DND-41 (cell line): ENCODE measurements at regions not wholly inside any gene's neighbourhood (a gene's known extent, or its start where the extent isn't known, plus 50 kb on each side); places are given as distances from the start of the nearest gene placed in this dataset.

Source experiments
- ATAC-seq: fragments of 200-7000 bp; cut with Tn5 transposase; 3 replicates; pipeline ENCODE4 v1.9.1; 2021; ENCODE audit warnings: low read depth; ENCODE audit not compliant: insufficient read depth
- DNase-seq: peaks from one replicate; pipeline ENCODE4 v3.0.0-alpha.2; 2020
- H2AFZ ChIP-seq: 2 replicates; pipeline ENCODE4 v1.6.0; 2012; ENCODE audit warnings: low read depth, low read length
- H3K27ac ChIP-seq: 2 replicates; pipeline ENCODE4 v1.5.1; 2012; ENCODE audit warnings: low read length, inconsistent platforms
- H3K27me3 ChIP-seq: fragments of 200-600 bp; sonication (generic); 2 replicates; pipeline ENCODE4 v1.6.0; 2012; ENCODE audit warnings: low read length, mild to moderate bottlenecking, inconsistent platforms; ENCODE audit not compliant: insufficient read depth, poor library complexity
- H3K36me3 ChIP-seq: 2 replicates; pipeline ENCODE4 v1.5.1; 2012; ENCODE audit warnings: low read length, inconsistent platforms; ENCODE audit not compliant: insufficient read depth
- H3K4me1 ChIP-seq: 2 replicates; pipeline ENCODE4 v1.5.1; 2012; ENCODE audit warnings: mild to moderate bottlenecking, low read length; ENCODE audit not compliant: insufficient read depth
- H3K4me2 ChIP-seq: 2 replicates; pipeline ENCODE4 v1.6.0; 2012; ENCODE audit warnings: mild to moderate bottlenecking, moderate library complexity, low read length, inconsistent platforms; ENCODE audit not compliant: insufficient read depth
- H3K4me3 ChIP-seq, 2 experiments: fragments of 200-600 bp in 1 of 2; shearing (Covaris generic) in 1 of 2; 2 replicates each; pipeline ENCODE4 v1.5.1; 2012 to 2016; ENCODE audit warnings: inconsistent platforms in 2 of 2, low read length in 2 of 2, mild to moderate bottlenecking in 2 of 2, low read depth in 1 of 2, moderate library complexity in 1 of 2
- H3K79me2 ChIP-seq: 2 replicates; pipeline ENCODE4 v1.6.0; 2012; ENCODE audit warnings: low read length, inconsistent platforms; ENCODE audit not compliant: insufficient read depth
- H3K9ac ChIP-seq: 2 replicates; pipeline ENCODE4 v1.6.0; 2012; ENCODE audit warnings: low read depth, mild to moderate bottlenecking, inconsistent platforms, low read length, moderate library complexity
- H3K9me3 ChIP-seq: 2 replicates; pipeline ENCODE4 v1.5.1; 2012; ENCODE audit warnings: low read length, moderate library complexity, mild to moderate bottlenecking, inconsistent platforms; ENCODE audit not compliant: insufficient read depth, severe bottlenecking
- H4K20me1 ChIP-seq: 2 replicates; pipeline ENCODE4 v1.6.0; 2012; ENCODE audit warnings: low read length; ENCODE audit not compliant: insufficient read depth
- EZH2 ChIP-seq: IDR thresholded peaks from 3 replicates; pipeline ENCODE4 v1.6.1; 2012; ENCODE audit warnings: borderline replicate concordance, low read depth, mild to moderate bottlenecking, moderate library complexity, low read length, inconsistent platforms; ENCODE audit not compliant: severe bottlenecking
- TF ChIP-seq, protein P1 (sequence below): IDR thresholded peaks from 2 replicates; pipeline ENCODE4 v1.5.1; 2012; ENCODE audit warnings: borderline replicate concordance, low read length, moderate library complexity, mild to moderate bottlenecking; ENCODE audit not compliant: poor library complexity, severe bottlenecking; ENCODE audit errors: extremely low read depth

DNA sequence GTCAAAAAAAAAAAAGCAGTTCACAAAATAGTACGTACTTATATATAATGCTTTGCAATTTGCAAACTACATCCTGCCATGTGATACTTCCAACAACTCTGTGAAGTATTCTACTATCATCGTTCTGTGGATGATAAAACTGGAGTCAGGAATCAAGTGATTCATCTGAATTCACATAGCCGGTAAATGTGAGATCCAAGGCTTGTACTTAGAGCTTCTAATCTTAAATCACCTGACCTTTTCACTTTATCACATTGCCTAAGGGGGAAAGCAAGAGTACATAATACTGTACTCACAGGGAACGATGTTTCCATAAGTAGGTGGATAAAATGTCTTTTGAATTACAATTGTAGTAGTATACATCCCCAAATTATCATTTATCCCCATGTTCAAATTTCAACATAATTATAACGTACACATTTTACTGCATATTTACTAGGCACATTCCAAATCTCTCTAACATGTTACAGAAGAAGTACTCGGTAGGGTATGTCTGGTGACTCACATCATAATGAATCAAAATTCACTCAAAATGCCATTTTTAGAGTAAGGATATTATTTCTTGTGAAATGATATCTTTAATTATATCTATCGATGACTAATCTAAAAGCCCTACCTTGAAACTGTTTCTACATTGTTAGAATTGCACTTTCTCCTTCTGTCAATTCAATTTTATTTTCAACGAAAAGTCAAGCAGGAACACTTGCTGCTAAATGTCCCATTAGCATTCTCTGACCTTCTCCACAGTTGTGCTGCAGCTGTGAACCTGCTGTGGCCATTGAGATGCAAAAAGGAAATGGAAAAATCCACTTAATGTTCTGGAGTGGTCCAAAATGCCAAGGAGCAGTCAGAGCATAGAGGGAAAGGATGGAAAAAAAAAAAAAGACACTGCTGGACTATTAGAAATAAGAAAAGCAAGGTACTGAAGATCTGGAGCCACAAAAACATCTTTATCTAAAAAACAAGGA, 78.9 kb downstream of the OR2K2 start:
- no peak overlapping the region for H3K9ac ChIP-seq
- H3K4me2 ChIP-seq, result no peak overlapping the region
- H3K9me3 ChIP-seq, result no peaks in the 10 kb centered on the region
- no peaks in the 10 kb centered on the region for H3K36me3 ChIP-seq
- H3K79me2 ChIP-seq, result no peaks in the 10 kb centered on the region
- no peaks in the 10 kb centered on the region for H3K27me3 ChIP-seq
- no peak for ATAC-seq
- no peaks in the 10 kb centered on the region for H4K20me1 ChIP-seq
- H2AFZ ChIP-seq, result no peak overlapping the region
- TF ChIP-seq EZH2, result no peak
- TF ChIP-seq, protein P1, sequence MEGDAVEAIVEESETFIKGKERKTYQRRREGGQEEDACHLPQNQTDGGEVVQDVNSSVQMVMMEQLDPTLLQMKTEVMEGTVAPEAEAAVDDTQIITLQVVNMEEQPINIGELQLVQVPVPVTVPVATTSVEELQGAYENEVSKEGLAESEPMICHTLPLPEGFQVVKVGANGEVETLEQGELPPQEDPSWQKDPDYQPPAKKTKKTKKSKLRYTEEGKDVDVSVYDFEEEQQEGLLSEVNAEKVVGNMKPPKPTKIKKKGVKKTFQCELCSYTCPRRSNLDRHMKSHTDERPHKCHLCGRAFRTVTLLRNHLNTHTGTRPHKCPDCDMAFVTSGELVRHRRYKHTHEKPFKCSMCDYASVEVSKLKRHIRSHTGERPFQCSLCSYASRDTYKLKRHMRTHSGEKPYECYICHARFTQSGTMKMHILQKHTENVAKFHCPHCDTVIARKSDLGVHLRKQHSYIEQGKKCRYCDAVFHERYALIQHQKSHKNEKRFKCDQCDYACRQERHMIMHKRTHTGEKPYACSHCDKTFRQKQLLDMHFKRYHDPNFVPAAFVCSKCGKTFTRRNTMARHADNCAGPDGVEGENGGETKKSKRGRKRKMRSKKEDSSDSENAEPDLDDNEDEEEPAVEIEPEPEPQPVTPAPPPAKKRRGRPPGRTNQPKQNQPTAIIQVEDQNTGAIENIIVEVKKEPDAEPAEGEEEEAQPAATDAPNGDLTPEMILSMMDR, result no peak
- no peak overlapping the region for H3K4me3 ChIP-seq
- DNase-seq, result no peak
- H3K4me1 ChIP-seq, result no peaks in the 10 kb centered on the region
- H3K27ac ChIP-seq, result no peak overlapping the region

DNA sequence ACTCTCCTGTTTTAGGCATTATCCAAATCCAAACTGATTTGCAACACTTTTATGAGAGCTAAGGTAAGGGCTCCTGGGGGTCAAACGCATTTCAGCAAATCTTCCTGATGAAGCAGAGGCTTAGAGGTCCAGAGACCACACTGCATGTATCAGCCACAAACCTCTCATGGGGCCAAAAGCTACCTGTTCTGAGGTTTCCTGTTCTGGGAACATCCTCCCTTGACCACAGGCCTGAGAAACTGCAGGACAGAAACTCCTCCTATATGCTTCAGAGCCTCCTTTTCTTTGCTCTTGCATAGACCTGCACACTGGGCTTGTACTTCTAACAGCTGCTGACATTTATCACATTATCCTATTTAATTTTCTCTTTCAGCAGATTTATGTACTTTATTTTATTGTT, 92.6 kb downstream of the OR2K2 start:
- no peak overlapping the region for H3K9ac ChIP-seq
- no peak overlapping the region for H3K4me3 ChIP-seq
- TF ChIP-seq, protein P1, result no peak
- no peak for TF ChIP-seq EZH2
- H3K27ac ChIP-seq, result no peak overlapping the region
- no peak overlapping the region for H2AFZ ChIP-seq
- H3K36me3 ChIP-seq, result no peaks in the 10 kb centered on the region
- no peaks in the 10 kb centered on the region for H3K9me3 ChIP-seq
- H3K4me2 ChIP-seq, result no peak overlapping the region
- H4K20me1 ChIP-seq, result no peaks in the 10 kb centered on the region
- no peaks in the 10 kb centered on the region for H3K4me1 ChIP-seq
- no peaks in the 10 kb centered on the region for H3K79me2 ChIP-seq
- no peaks in the 10 kb centered on the region for H3K27me3 ChIP-seq
- ATAC-seq (no peak), DNase-seq (no peak)

DNA sequence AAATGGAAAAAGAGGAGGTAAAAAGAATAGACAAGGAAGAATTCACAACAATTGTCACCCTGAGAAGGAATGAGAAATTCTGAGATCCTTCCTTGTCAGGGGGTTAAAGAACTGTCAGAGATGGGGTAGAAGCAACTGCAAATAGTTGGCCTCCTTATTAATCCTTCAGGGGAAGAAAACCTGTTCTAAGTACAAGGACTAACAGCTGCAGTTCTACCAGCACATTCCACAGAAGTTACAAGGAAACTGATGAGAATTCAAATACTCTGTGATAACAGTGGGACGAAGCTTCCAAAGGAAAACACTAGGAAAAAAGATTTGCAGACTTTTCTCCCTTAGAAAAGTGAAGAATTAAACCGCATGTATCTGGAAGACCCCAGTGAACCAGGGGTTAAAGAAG, 93.7 kb downstream of the OR2K2 start:
- Histone ChIP-seq H3K9ac (no peak overlapping the region), H3K9me3 (no peaks in the 10 kb centered on the region), H3K27ac (no peak overlapping the region), H3K79me2 (no peaks in the 10 kb centered on the region), H2AFZ (no peak overlapping the region), H3K36me3 (no peaks in the 10 kb centered on the region), H3K27me3 (no peaks in the 10 kb centered on the region), H3K4me2 (no peak overlapping the region), H3K4me1 (no peaks in the 10 kb centered on the region), H3K4me3 (no peak overlapping the region), H4K20me1 (no peaks in the 10 kb centered on the region)
- TF ChIP-seq EZH2, result no peak
- TF ChIP-seq, protein P1, result no peak
- no peak for DNase-seq
- ATAC-seq, result no peak
